HepG2 (cell line): ENCODE measurements at regions not wholly inside any gene's neighbourhood (a gene's known extent, or its start where the extent isn't known, plus 50 kb on each side); places are given as distances from the start of the nearest gene placed in this dataset.

Experiments
- ATAC-seq: fragments of 200-7000 bp; cut with Tn5 transposase; 3 replicates; pipeline ENCODE4 v1.9.1; 2020; ENCODE audit warnings: mild to moderate bottlenecking, moderate library complexity
- BruUV-seq: library from RNA; stranded (reverse); fragments of 400-500 nt; replicated peaks from 2 replicates; lab custom pipeline; 2021; lab: Mats Ljungman, UMichigan
- CTCF ChIA-PET: fragments of 300-600 bp; formaldehyde crosslinking; extraction: SDS; loops from one replicate; lab custom pipeline; 2021; ENCODE audit warnings: low total read pairs, inconsistent platforms, low intra/inter-chr PET ratio; lab: Yijun Ruan, JAX
- POLR2A ChIA-PET: fragments of 350-600 bp; sonication (Branson Sonifier 250); formaldehyde crosslinking; loops from one replicate; lab custom pipeline; 2020; ENCODE audit warnings: antibody characterized with exemption, inconsistent platforms; lab: Yijun Ruan, JAX
- DNase-seq: peaks from one replicate; pipeline ENCODE4 v3.0.0-alpha.2; 2015; ENCODE audit warnings: low spot score
- FAIRE-seq: peaks from 3 replicates; lab custom pipeline; 2011; peaks lifted over from hg19 to GRCh38; lab: Jason Lieb, UNC
- H2AFZ ChIP-seq: one replicate; pipeline ENCODE4 v1.6.1; 2011; ENCODE audit warnings: low read length, inconsistent platforms
- H3K27ac ChIP-seq: fragments of 300-600 bp; 3 replicates; pipeline ENCODE4 v1.8.0; 2011; ENCODE audit warnings: mixed run types, mild to moderate bottlenecking, mixed read lengths, low read length, inconsistent platforms; ENCODE audit not compliant: insufficient read depth; ENCODE audit errors: extremely low read length
- H3K27me3 ChIP-seq, 2 experiments: fragments of 200-600 bp in 1 of 2; 2 replicates in 1 of 2; 3 replicates in 1 of 2; pipeline versions ENCODE4 v1.6.0 to v1.8.0; 2011; ENCODE audit warnings: low read length in 2 of 2, mild to moderate bottlenecking in 2 of 2, moderate library complexity in 2 of 2, inconsistent platforms in 1 of 2; ENCODE audit not compliant: insufficient read depth in 2 of 2, control insufficient read depth in 1 of 2
- H3K36me3 ChIP-seq, 2 experiments: fragments of 200-600 bp in 1 of 2; replicated peaks in 1 of 2; 2 replicates in 1 of 2; 3 replicates in 1 of 2; pipeline versions ENCODE4 v1.5.1 to v1.8.0; 2011; ENCODE audit warnings: low read length in 2 of 2, inconsistent platforms in 1 of 2; ENCODE audit not compliant: insufficient read depth in 2 of 2, control insufficient read depth in 1 of 2
- H3K4me1 ChIP-seq: 2 replicates; pipeline ENCODE4 v1.5.1; 2012; ENCODE audit warnings: low read length, inconsistent platforms; ENCODE audit not compliant: insufficient read depth
- H3K4me2 ChIP-seq: 2 replicates; pipeline ENCODE4 v1.6.0; 2011; ENCODE audit warnings: low read depth, low read length, inconsistent platforms
- H3K4me3 ChIP-seq, 3 experiments: fragments of 200-600 bp in 1 of 3; sonication (generic), shearing (Covaris generic) in 1 of 3; replicated peaks in 1 of 3; 2 replicates each; pipeline ENCODE4 v1.5.1; 2011 to 2016; ENCODE audit warnings: low read length in 3 of 3, inconsistent platforms in 2 of 3, low read depth in 2 of 3, mild to moderate bottlenecking in 2 of 3, control low read depth in 1 of 3, mixed read lengths in 1 of 3; ENCODE audit not compliant: insufficient read depth in 1 of 3
- H3K79me2 ChIP-seq: one replicate; pipeline ENCODE4 v1.6.1; 2011; ENCODE audit warnings: low read length, inconsistent platforms; ENCODE audit not compliant: insufficient read depth
- H3K9ac ChIP-seq: 2 replicates; pipeline ENCODE4 v1.6.0; 2011; ENCODE audit warnings: mild to moderate bottlenecking, low read depth, low read length, inconsistent platforms; ENCODE audit not compliant: insufficient read depth
- H3K9me3 ChIP-seq: 2 replicates; pipeline ENCODE4 v1.5.1; 2012; ENCODE audit warnings: mild to moderate bottlenecking, low read length
- H4K20me1 ChIP-seq: 2 replicates; pipeline ENCODE4 v1.6.0; 2011; ENCODE audit warnings: inconsistent platforms, mild to moderate bottlenecking, low read length, moderate library complexity; ENCODE audit not compliant: insufficient read depth
- AHR ChIP-seq: IDR thresholded peaks from 2 replicates; pipeline ENCODE4 v1.6.1; 2018; ENCODE audit warnings: missing genetic modification reagents, missing compliant biosample characterization
- AKNA ChIP-seq: sonication (generic); formaldehyde crosslinking; IDR thresholded peaks from 2 replicates; pipeline ENCODE4 v1.4.0; 2020; ENCODE audit warnings: missing genetic modification reagents, borderline replicate concordance
- ARHGAP35 ChIP-seq: sonication (generic); formaldehyde crosslinking; IDR thresholded peaks from 2 replicates; pipeline ENCODE4 v1.9.0; 2022; ENCODE audit warnings: mild to moderate bottlenecking, inconsistent platforms, moderate library complexity, missing genetic modification reagents, borderline replicate concordance
- CEBPG ChIP-seq: IDR thresholded peaks from 2 replicates; pipeline ENCODE4 v1.6.1; 2016
- CSRNP1 ChIP-seq: sonication (generic); formaldehyde crosslinking; IDR thresholded peaks from 2 replicates; pipeline ENCODE4 v1.8.1; 2023; ENCODE audit warnings: mild to moderate bottlenecking, missing genetic modification reagents
- FOXC1 ChIP-seq: sonication (generic); formaldehyde crosslinking; IDR thresholded peaks from 2 replicates; pipeline ENCODE4 v1.8.0; 2022; ENCODE audit warnings: mild to moderate bottlenecking, missing genetic modification reagents, borderline replicate concordance
- FOXK1 ChIP-seq: sonication (generic); formaldehyde crosslinking; IDR thresholded peaks from 2 replicates; pipeline ENCODE4 v1.4.0; 2020; ENCODE audit warnings: low read depth, missing genetic modification reagents, borderline replicate concordance
- HNF1B ChIP-seq: sonication (generic); formaldehyde crosslinking; IDR thresholded peaks from 2 replicates; pipeline ENCODE4 v1.5.1; 2020; ENCODE audit warnings: mild to moderate bottlenecking, moderate library complexity, missing genetic modification reagents
- JUND ChIP-seq: sonication (generic); formaldehyde crosslinking; IDR thresholded peaks from 2 replicates; pipeline ENCODE4 v1.8.0; 2022; ENCODE audit warnings: mild to moderate bottlenecking, missing genetic modification reagents
- LBX2 ChIP-seq: sonication (generic); formaldehyde crosslinking; IDR thresholded peaks from 2 replicates; pipeline ENCODE4 v1.5.0; 2020; ENCODE audit warnings: missing genetic modification reagents, mild to moderate bottlenecking, borderline replicate concordance
- SATB2 ChIP-seq: sonication (generic); formaldehyde crosslinking; IDR thresholded peaks from 2 replicates; pipeline ENCODE4 v1.5.0; 2020; ENCODE audit warnings: missing genetic modification reagents
- TBX3 ChIP-seq: fragments of 450-650 bp; IDR thresholded peaks from 2 replicates; pipeline ENCODE4 v1.6.1; 2017; ENCODE audit warnings: antibody characterized with exemption, mild to moderate bottlenecking, inconsistent platforms, borderline replicate concordance
- ZFP36L1 ChIP-seq: sonication (generic); formaldehyde crosslinking; IDR thresholded peaks from 2 replicates; pipeline ENCODE4 v1.8.0; 2022; ENCODE audit warnings: mild to moderate bottlenecking, missing genetic modification reagents, moderate library complexity
- ZFP90 ChIP-seq: sonication (generic); formaldehyde crosslinking; IDR thresholded peaks from 2 replicates; pipeline ENCODE4 v1.8.0; 2022; ENCODE audit warnings: missing genetic modification reagents, mild to moderate bottlenecking, inconsistent platforms, borderline replicate concordance
- ZNF12 ChIP-seq: sonication (generic); formaldehyde crosslinking; IDR thresholded peaks from 2 replicates; pipeline ENCODE4 v1.5.0; 2020; ENCODE audit warnings: missing genetic modification reagents
- ZNF44 ChIP-seq: sonication (generic); formaldehyde crosslinking; IDR thresholded peaks from 2 replicates; pipeline ENCODE4 v1.5.1; 2020; ENCODE audit warnings: mild to moderate bottlenecking, missing genetic modification reagents
- WGBS: methylation state at CpG from one replicate; pipeline ENCODE4 v1.1.6; 2017; ENCODE audit warnings: low lambda C conversion rate; 5-methylcytosine and 5-hydroxymethylcytosine counted together
- in situ Hi-C: cut with HindIII; loops from 2 replicates; pipeline ENCODE4 v1.10.0; 2017; ENCODE audit warnings: low pct_unique_long_range_greater_than_20kb; ENCODE audit not compliant: extremely low pct_ligation_motif_present
- intact Hi-C: fragments of 100-400 bp; cut with micrococcal nuclease; formaldehyde crosslinking; loops from one replicate; pipeline ENCODE4 v1.10.0; 2022; ENCODE audit not compliant: unreplicated experiment

- TF ChIP-seq JUND = no peak
- TF ChIP-seq LBX2 (CRISPR knock-in tag) = no peak
- no peak for TF ChIP-seq SATB2 (CRISPR knock-in tag)
- TF ChIP-seq, all 625 proteins: peak for 0
These were observed 211.7 kb downstream of the DKK1 start (continued) for GRCh38 chr10:52525761-52526160.

- intact Hi-C loops (no loop called here), in situ Hi-C loops (no loop called here)
- Histone ChIP-seq H3K4me3 (no peak overlapping the region), H3K9me3 (no peaks in the 10 kb centered on the region), H2AFZ (no peak overlapping the region), H3K9ac (no peak overlapping the region), H3K27ac (no peak overlapping the region), H3K27me3 (no peaks in the 10 kb centered on the region), H3K79me2 (no peaks in the 10 kb centered on the region), H3K36me3 (no peaks in the 10 kb centered on the region), H3K4me2 (no peak overlapping the region), H4K20me1 (no peaks in the 10 kb centered on the region), H3K4me1 (no peaks in the 10 kb centered on the region)
- no peak for FAIRE-seq
- no TSS peak for BruUV-seq
- WGBS = 8% methylated on average over 1 of the region's 1 CpG
- POLR2A ChIA-PET = no interaction called here
- CTCF ChIA-PET = no interaction called here
- DNase-seq = no peak
- no peak for ATAC-seq
- TF ChIP-seq FOXC1 (CRISPR knock-in tag) = no peak
- no peak for TF ChIP-seq HNF1B (CRISPR knock-in tag)
- no peak for TF ChIP-seq CSRNP1 (CRISPR knock-in tag)
- no peak for TF ChIP-seq ZFP36L1 (CRISPR knock-in tag)
- TF ChIP-seq ZNF44 (CRISPR knock-in tag) = no peak
- TF ChIP-seq AKNA (CRISPR knock-in tag) = no peak
- TF ChIP-seq ZNF12 (CRISPR knock-in tag) = no peak
- TF ChIP-seq ARHGAP35 = no peak
- TF ChIP-seq TBX3 = no peak
- no peak for TF ChIP-seq CEBPG (CRISPR knock-in tag)
- no peak for TF ChIP-seq FOXK1 (CRISPR knock-in tag)
- TF ChIP-seq AHR = no peak
- no peak for TF ChIP-seq ZFP90 (CRISPR knock-in tag)
These were observed 212.3 kb downstream of the DKK1 start for GRCh38 chr10:52526251-52526823.
